ENCODE measurements at regions not wholly inside any gene's neighbourhood (a gene's known extent, or its start where the extent isn't known, plus 50 kb on each side); places are given as distances from the start of the nearest gene placed in this dataset.

DNA sequence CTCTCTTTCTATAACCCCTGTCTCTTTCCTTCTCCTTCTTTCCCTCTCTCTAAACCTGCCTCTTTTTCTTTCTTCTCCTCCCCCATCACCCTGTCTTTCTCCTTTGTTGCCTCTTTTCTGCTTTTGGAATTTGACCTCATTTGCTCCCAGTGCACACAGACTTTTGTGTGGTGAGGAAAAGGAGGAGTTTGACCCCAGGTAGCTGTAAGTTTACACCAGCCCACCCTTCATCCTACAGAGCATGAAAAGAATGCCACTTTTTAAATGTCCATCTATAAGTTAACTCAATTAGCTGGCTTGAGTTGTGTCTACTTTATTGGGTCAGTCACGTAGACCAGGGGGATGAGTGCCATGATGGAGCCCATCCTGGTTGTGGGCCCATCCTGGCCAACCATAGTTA, 146.8 kb upstream of the SLC38A2 start:
- TF ChIP-seq, protein P1, sequence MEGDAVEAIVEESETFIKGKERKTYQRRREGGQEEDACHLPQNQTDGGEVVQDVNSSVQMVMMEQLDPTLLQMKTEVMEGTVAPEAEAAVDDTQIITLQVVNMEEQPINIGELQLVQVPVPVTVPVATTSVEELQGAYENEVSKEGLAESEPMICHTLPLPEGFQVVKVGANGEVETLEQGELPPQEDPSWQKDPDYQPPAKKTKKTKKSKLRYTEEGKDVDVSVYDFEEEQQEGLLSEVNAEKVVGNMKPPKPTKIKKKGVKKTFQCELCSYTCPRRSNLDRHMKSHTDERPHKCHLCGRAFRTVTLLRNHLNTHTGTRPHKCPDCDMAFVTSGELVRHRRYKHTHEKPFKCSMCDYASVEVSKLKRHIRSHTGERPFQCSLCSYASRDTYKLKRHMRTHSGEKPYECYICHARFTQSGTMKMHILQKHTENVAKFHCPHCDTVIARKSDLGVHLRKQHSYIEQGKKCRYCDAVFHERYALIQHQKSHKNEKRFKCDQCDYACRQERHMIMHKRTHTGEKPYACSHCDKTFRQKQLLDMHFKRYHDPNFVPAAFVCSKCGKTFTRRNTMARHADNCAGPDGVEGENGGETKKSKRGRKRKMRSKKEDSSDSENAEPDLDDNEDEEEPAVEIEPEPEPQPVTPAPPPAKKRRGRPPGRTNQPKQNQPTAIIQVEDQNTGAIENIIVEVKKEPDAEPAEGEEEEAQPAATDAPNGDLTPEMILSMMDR (IDR thresholded peaks at IDR 0.05), result no peak
- no peak for TF ChIP-seq POLR2A (IDR thresholded peaks at IDR 0.05)

Data from body of pancreas (tissue), 4 donors.